ENCODE measurements at regions not wholly inside any gene's neighbourhood (a gene's known extent, or its start where the extent isn't known, plus 50 kb on each side); places are given as distances from the start of the nearest gene placed in this dataset.

GRCh38 chr4:126812076-126812475 is 820.7 kb upstream of the INTU start:
- Mint-ChIP-seq H3K27me3 (ENCODE audit: low read depth) (no peaks in the 10 kb centered on the region), H3K9me3 (peaks cover 9% of the 10 kb centered on the region), H3K4me3 (no peak overlapping the region), H3K4me1 (peaks cover 6% of the 10 kb centered on the region), H3K27ac (no peak overlapping the region), H3K36me3 (no peaks in the 10 kb centered on the region)
- peak; percentile 37 for TF ChIP-seq CTCF (IDR thresholded peaks at IDR 0.05; ENCODE audit: unreplicated experiment)
- no peak for DNase-seq (ENCODE audit: low spot score in 2 of 2, unreplicated experiment in 2 of 2)

GRCh38 chr4:126820631-126821030 is 812.1 kb upstream of the INTU start:
- Mint-ChIP-seq H3K27ac (no peak overlapping the region), H3K4me1 (no peaks in the 10 kb centered on the region), H3K4me3 (no peak overlapping the region), H3K9me3 (peaks cover 11% of the 10 kb centered on the region), H3K36me3 (no peaks in the 10 kb centered on the region), H3K27me3 (ENCODE audit: low read depth) (no peaks in the 10 kb centered on the region)
- no peak for TF ChIP-seq CTCF (IDR thresholded peaks at IDR 0.05; ENCODE audit: unreplicated experiment)
- DNase-seq (ENCODE audit: low spot score in 2 of 2, unreplicated experiment in 2 of 2) = no peak

GRCh38 chr4:126821152-126821551 is 811.6 kb upstream of the INTU start:
- no peak for TF ChIP-seq CTCF (IDR thresholded peaks at IDR 0.05; ENCODE audit: unreplicated experiment)
- H3K27ac Mint-ChIP-seq = no peak overlapping the region
- H3K4me3 Mint-ChIP-seq = no peak overlapping the region
- no peaks in the 10 kb centered on the region for H3K27me3 Mint-ChIP-seq (ENCODE audit: low read depth)
- no peak for DNase-seq (ENCODE audit: low spot score in 2 of 2, unreplicated experiment in 2 of 2)
- H3K4me1 Mint-ChIP-seq = no peaks in the 10 kb centered on the region
- peaks cover 11% of the 10 kb centered on the region for H3K9me3 Mint-ChIP-seq
- no peaks in the 10 kb centered on the region for H3K36me3 Mint-ChIP-seq

- no peak for DNase-seq (ENCODE audit: low spot score in 2 of 2, unreplicated experiment in 2 of 2)
- no peak overlapping the region for H3K4me3 Mint-ChIP-seq
- H3K27me3 Mint-ChIP-seq (ENCODE audit: low read depth) = no peaks in the 10 kb centered on the region
Measured at GRCh38 chr4:126825083-126825482, 807.7 kb upstream of the INTU start.

GRCh38 chr4:126827669-126828068 is 805.1 kb upstream of the INTU start:
- no peaks in the 10 kb centered on the region for H3K27me3 Mint-ChIP-seq (ENCODE audit: low read depth)
- H3K27ac Mint-ChIP-seq = no peak overlapping the region
- no peaks in the 10 kb centered on the region for H3K4me1 Mint-ChIP-seq
- no peak for DNase-seq (ENCODE audit: low spot score in 2 of 2, unreplicated experiment in 2 of 2)
- no peaks in the 10 kb centered on the region for H3K36me3 Mint-ChIP-seq
- H3K9me3 Mint-ChIP-seq = peaks cover 27% of the 10 kb centered on the region
- H3K4me3 Mint-ChIP-seq = no peak overlapping the region
- no peak for TF ChIP-seq CTCF (IDR thresholded peaks at IDR 0.05; ENCODE audit: unreplicated experiment)

More at GRCh38 chr4:126825083-126825482, 807.7 kb upstream of the INTU start:
- Mint-ChIP-seq H3K36me3 (no peaks in the 10 kb centered on the region), H3K9me3 (peaks cover 9% of the 10 kb centered on the region), H3K27ac (no peak overlapping the region), H3K4me1 (no peaks in the 10 kb centered on the region)
- no peak for TF ChIP-seq CTCF (IDR thresholded peaks at IDR 0.05; ENCODE audit: unreplicated experiment)

- Mint-ChIP-seq H3K4me3 (no peak overlapping the region), H3K9me3 (peaks cover 58% of the 10 kb centered on the region), H3K27me3 (ENCODE audit: low read depth) (no peaks in the 10 kb centered on the region), H3K36me3 (no peaks in the 10 kb centered on the region), H3K27ac (no peak overlapping the region), H3K4me1 (no peaks in the 10 kb centered on the region)
- TF ChIP-seq CTCF (IDR thresholded peaks at IDR 0.05; ENCODE audit: unreplicated experiment) = no peak
- DNase-seq (ENCODE audit: low spot score in 2 of 2, unreplicated experiment in 2 of 2) = no peak
Measured at GRCh38 chr4:126834854-126835253, 797.9 kb upstream of the INTU start.
